Stimulated activated CD4-positive, alpha-beta T cell treated with anti-CD3 and anti-CD28 coated beads, Interleukin-1b, Interleukin-23, amount 100 ng/mL, for 1 hour (primary cell): ENCODE measurements at regions not wholly inside any gene's neighbourhood (a gene's known extent, or its start where the extent isn't known, plus 50 kb on each side); places are given as distances from the start of the nearest gene placed in this dataset.

Experiments
- DNase-seq, 2 donors: peaks; one replicate each; pipeline ENCODE4 v3.0.0-alpha.2; 2020; ENCODE audit warnings: low read depth in 2 of 2

DNA sequence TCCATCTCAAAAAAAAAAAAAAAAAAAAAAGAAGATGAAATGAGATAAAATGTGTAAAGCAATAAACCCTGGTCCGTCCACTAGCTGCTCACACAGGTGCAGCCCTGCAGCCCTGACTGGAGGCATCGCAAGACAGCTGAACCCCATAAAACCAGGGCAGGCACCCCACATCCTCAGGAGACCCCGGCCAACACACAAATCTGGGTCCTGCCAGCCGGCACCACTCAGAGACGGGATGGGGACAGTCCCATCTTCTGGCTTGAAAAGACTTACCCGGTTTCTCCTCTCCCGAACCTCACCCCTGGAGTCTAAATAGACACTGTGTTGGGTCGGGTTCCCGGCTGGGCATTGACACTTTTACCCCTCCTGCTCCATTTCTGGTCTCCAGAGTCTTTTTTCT, 52.7 kb upstream of the TNRC6C start:
- DNase-seq = no peak

DNA sequence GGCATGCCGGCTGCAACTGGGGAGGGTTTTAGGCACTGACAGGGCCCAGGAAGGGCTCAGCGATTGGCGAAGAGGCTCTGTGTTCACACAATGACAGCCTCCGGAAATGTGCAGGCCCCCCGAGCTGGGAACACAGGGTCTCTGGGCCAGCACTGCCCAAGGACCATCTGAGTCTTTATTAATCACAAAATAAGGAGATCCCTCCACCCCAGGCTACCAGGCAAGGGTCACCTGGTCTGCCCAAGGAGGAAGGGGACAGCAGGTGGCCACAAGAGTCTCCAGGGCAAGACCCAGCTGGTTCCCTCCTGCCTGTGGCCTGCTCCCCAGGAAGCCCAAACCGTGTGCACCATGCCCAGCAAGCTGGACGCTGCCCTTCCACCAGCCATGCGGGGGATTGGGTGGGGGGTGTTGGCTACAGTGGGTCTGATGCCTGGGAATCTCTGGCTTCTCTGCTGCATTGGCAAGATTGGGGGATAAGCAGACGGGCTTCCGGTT, 52.1 kb upstream of the TNRC6C start:
- DNase-seq = no peak

DNA sequence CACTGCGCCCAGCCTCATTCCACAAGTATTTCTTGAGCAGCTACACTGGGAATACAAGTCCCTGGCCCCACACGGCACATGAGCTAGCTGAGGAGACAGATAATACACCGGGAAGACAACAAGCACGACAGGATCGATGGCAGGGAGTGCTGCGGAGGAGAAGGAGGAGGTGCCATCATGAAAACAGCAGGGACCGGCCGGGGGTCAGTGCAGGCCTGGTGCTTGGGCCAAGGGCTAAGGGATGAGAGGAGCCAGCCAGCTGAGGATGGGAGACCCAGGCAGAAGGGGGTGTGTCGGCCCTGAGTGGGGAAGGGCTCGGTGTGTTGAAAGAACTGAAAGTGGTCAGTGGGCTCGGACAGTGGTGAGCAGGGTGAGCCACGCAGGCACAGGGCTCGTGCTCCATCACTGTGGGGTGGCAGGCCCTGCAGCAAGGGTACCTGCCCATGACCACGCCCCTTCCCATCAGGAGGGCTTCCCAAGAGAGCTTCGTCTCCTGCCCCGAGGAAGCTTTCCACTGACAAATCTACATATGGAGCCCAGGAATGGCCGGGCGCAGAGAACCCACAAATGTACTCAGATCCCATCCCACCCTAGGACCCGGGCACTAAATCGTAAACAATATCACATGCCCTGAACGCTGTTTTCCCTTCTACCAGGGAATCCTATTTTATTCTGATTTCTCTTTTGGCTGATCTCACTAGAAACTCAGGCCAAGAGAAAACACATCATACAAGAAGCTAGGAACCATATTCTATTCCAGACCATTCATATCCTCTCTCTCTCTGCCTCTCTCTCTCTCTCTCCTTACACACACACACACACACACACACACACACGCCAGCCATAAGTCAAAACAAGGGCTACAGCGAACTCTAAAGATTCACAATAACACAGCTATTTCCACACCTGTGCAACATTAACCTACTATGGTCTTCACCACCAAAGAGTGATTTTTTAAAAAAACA, 50.7 kb upstream of the TNRC6C start:
- DNase-seq = no peak

DNA sequence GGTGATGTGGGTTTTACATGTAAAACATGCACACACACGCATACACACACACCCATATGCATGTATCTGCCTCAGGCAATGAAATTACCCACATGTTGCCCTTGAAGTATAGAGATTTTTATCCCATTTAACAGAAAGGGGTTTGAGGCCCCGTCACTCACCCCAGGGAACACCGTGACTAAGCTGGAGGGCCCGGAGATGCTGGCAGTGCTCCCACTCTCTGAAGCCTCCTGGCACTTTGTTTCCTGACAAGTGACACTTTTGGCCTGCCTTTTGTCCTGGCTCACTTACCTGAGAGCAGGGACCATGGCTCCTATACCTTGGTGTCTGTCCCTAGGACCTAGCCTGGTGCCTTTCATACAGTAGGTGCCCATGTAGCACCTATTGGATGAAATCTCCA, 50.0 kb upstream of the TNRC6C start:
- no peak for DNase-seq
